HCT116 (cell line): ENCODE measurements at regions not wholly inside any gene's neighbourhood (a gene's known extent, or its start where the extent isn't known, plus 50 kb on each side); places are given as distances from the start of the nearest gene placed in this dataset.
"Not testable (repeated sequence)": the region's sequence is repeated elsewhere in the genome, so short reads cannot be mapped to it uniquely, and the experiment has no call there.

Experiments
- ATAC-seq: fragments of 200-7000 bp; cut with Tn5 transposase; 2 replicates; pipeline ENCODE4 v1.9.1; 2020; ENCODE audit warnings: mild to moderate bottlenecking, moderate library complexity
- BruUV-seq: library from RNA; stranded (reverse); fragments of 400-500 nt; replicated peaks from 2 replicates; lab custom pipeline; 2021; lab: Mats Ljungman, UMichigan
- CTCF ChIA-PET: fragments of 300-600 bp; sonication (Branson Sonifier 250); formaldehyde crosslinking; loops from one replicate; lab custom pipeline; 2021; ENCODE audit warnings: antibody characterized with exemption; lab: Charles Lee
- POLR2A ChIA-PET: fragments of 300-600, 350-600 bp; sonication (Branson Sonifier 250); formaldehyde crosslinking; loops from one replicate; lab custom pipeline; 2021; ENCODE audit warnings: antibody characterized with exemption; lab: Charles Lee
- RAD21 ChIA-PET, 2 experiments: fragments of 300-600 bp; sonication (Branson Sonifier 250); formaldehyde crosslinking; loops; one replicate each; lab custom pipeline; 2023; ENCODE audit warnings: low total read pairs in 2 of 2; ENCODE audit not compliant: uncharacterized antibody in 2 of 2, unreplicated experiment in 2 of 2, low non-redundant PET in 1 of 2; lab: Charles Lee
- DNase-seq: peaks from one replicate; pipeline ENCODE4 v3.0.0-alpha.2; 2010; ENCODE audit warnings: low read depth, low spot score
- H2AFZ ChIP-seq: fragments of 200-600 bp; shearing (Covaris generic), sonication (generic); 2 replicates; pipeline ENCODE4 v1.6.1; 2017; ENCODE audit warnings: low read depth, mixed run types, mixed read lengths, antibody characterized with exemption, low read length; ENCODE audit not compliant: poor library complexity, severe bottlenecking
- H3K27ac ChIP-seq: 2 replicates; pipeline ENCODE4 v1.5.1; 2012; ENCODE audit warnings: low read depth, low read length
- H3K27me3 ChIP-seq: fragments of 200-600 bp; sonication (generic); 2 replicates; pipeline ENCODE4 v1.6.1; 2016; ENCODE audit warnings: mixed run types, low read length, mixed read lengths; ENCODE audit not compliant: insufficient read depth
- H3K36me3 ChIP-seq, 2 experiments: fragments of 200-500 bp in 1 of 2; fragments of 200-600 bp in 1 of 2; sonication (Bioruptor generic) in 1 of 2; sonication (generic) in 1 of 2; 2 replicates each; pipeline versions ENCODE4 v1.5.1 to v1.6.1; 2014 to 2016; ENCODE audit warnings: low read length in 2 of 2, inconsistent platforms in 1 of 2, mixed read lengths in 1 of 2, mixed run types in 1 of 2; ENCODE audit not compliant: insufficient read depth in 2 of 2, control insufficient read depth in 1 of 2
- H3K4me1 ChIP-seq, 2 experiments: fragments of 200-600 bp in 1 of 2; sonication (generic) in 1 of 2; 2 replicates each; pipeline versions ENCODE4 v1.5.1 to v1.6.1; 2012 to 2017; ENCODE audit warnings: low read length in 2 of 2, inconsistent platforms in 1 of 2, mild to moderate bottlenecking in 1 of 2, mixed read lengths in 1 of 2, mixed run types in 1 of 2, moderate library complexity in 1 of 2; ENCODE audit not compliant: insufficient read depth in 2 of 2, control insufficient read depth in 1 of 2
- H3K4me2 ChIP-seq: fragments of 200-600 bp; sonication (generic); 2 replicates; pipeline ENCODE4 v1.6.1; 2017; ENCODE audit warnings: mixed run types, low read length, mixed read lengths
- H3K4me3 ChIP-seq, 2 experiments: fragments of 200-600 bp in 1 of 2; sonication (generic) in 1 of 2; replicated peaks in 1 of 2; 2 replicates each; pipeline ENCODE4 v1.5.1; 2011 to 2016; ENCODE audit warnings: low read length in 2 of 2, control low read depth in 1 of 2, low read depth in 1 of 2, mild to moderate bottlenecking in 1 of 2, mixed read lengths in 1 of 2, mixed run types in 1 of 2
- H3K79me2 ChIP-seq: fragments of 200-600 bp; sonication (generic); 2 replicates; pipeline ENCODE4 v1.6.1; 2017; ENCODE audit warnings: mild to moderate bottlenecking, mixed run types, low read length, moderate library complexity, mixed read lengths; ENCODE audit not compliant: insufficient read depth
- H3K9ac ChIP-seq: fragments of 200-600 bp; sonication (generic); 2 replicates; pipeline ENCODE4 v1.6.1; 2016; ENCODE audit warnings: low read length, mixed read lengths
- H3K9me2 ChIP-seq: fragments of 200-600 bp; sonication (generic), shearing (Covaris generic); 2 replicates; pipeline ENCODE4 v1.6.1; 2017; ENCODE audit warnings: mixed run types, mild to moderate bottlenecking, moderate library complexity; ENCODE audit not compliant: insufficient read depth
- H3K9me3 ChIP-seq, 2 experiments: fragments of 200-500 bp in 1 of 2; fragments of 200-600 bp in 1 of 2; sonication (Bioruptor generic) in 1 of 2; sonication (generic) in 1 of 2; 2 replicates each; pipeline ENCODE4 v1.6.1; 2014 to 2017; ENCODE audit warnings: low read length in 2 of 2, mixed read lengths in 2 of 2, inconsistent platforms in 1 of 2, low read depth in 1 of 2, mild to moderate bottlenecking in 1 of 2, mixed run types in 1 of 2, moderate library complexity in 1 of 2; ENCODE audit not compliant: control insufficient read depth in 1 of 2, insufficient read depth in 1 of 2
- H4K20me1 ChIP-seq: fragments of 200-600 bp; sonication (generic), shearing (Covaris generic); 2 replicates; pipeline ENCODE4 v1.6.1; 2017; ENCODE audit warnings: mixed run types, mild to moderate bottlenecking, moderate library complexity; ENCODE audit not compliant: insufficient read depth
- CBX3 ChIP-seq: IDR thresholded peaks from 2 replicates; pipeline ENCODE4 v1.6.1; 2012; ENCODE audit warnings: low read depth
- CEBPB ChIP-seq: IDR thresholded peaks from 2 replicates; pipeline ENCODE4 v1.6.1; 2012; ENCODE audit warnings: low read depth
- EZH2phosphoT487 ChIP-seq: fragments of 200-600 bp; IDR thresholded peaks from 2 replicates; pipeline ENCODE4 v1.6.1; 2018; ENCODE audit warnings: antibody characterized with exemption, borderline replicate concordance
- POLR2AphosphoS5 ChIP-seq: IDR thresholded peaks from 2 replicates; pipeline ENCODE4 v1.6.1; 2011; ENCODE audit warnings: mild to moderate bottlenecking, low read depth, low read length, moderate library complexity
- RAD21 ChIP-seq: IDR thresholded peaks from 2 replicates; pipeline ENCODE4 v1.6.1; 2012; ENCODE audit warnings: low read depth, mild to moderate bottlenecking
- SIN3A ChIP-seq: IDR thresholded peaks from 2 replicates; pipeline ENCODE4 v1.6.1; 2012; ENCODE audit warnings: low read depth
- SRF ChIP-seq: IDR thresholded peaks from 2 replicates; pipeline ENCODE4 v1.6.1; 2012; ENCODE audit warnings: low read depth
- YY1 ChIP-seq: IDR thresholded peaks from 2 replicates; pipeline ENCODE4 v1.6.1; 2011; ENCODE audit warnings: low read length, low read depth, moderate library complexity, mild to moderate bottlenecking; ENCODE audit not compliant: insufficient replicate concordance; ENCODE audit errors: extremely low read depth
- intact Hi-C: fragments of 100-400 bp; cut with micrococcal nuclease; formaldehyde crosslinking; loops from 2 replicates; pipeline ENCODE4 v1.10.0; 2022
- TF ChIP-seq, protein P1 (sequence below): IDR thresholded peaks from 2 replicates; pipeline ENCODE4 v1.6.1; 2012
- TF ChIP-seq, protein P2 (sequence below): IDR thresholded peaks from 2 replicates; pipeline ENCODE4 v1.6.1; 2011; ENCODE audit warnings: mild to moderate bottlenecking, low read length, moderate library complexity; ENCODE audit not compliant: insufficient replicate concordance; ENCODE audit errors: extremely low read depth

DNA sequence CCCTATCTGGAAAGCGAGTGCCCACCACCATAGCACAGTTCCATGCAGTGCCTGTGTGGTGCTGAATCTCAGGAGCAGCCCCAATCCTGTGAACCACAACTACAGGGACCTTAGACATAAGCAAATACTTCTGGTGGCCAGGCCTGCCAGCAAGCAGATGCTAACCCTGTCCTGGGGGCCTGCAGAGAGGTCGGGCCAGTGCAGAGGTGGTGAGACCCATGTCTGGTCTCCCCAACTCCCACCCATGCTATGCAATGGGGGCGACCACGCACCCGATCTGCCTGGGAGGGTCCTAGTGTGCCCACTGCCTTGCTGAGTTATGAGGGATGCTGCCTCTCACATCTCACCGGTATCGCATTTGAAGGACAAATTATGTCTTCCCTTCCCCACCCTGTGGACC lies 151.6 kb upstream of the ZNF337 start:
- no peaks in the 10 kb centered on the region for H4K20me1 ChIP-seq
- ATAC-seq (no peak), DNase-seq (no peak)
- intact Hi-C loops = no loop called here
- RAD21 ChIA-PET = no interaction called here
- no peaks in the 10 kb centered on the region for H3K9me2 ChIP-seq
- no peaks in the 10 kb centered on the region for H3K36me3 ChIP-seq
- POLR2A ChIA-PET = no interaction called here
- no peaks in the 10 kb centered on the region for H3K27me3 ChIP-seq
- H3K4me1 ChIP-seq = no peaks in the 10 kb centered on the region
- H3K79me2 ChIP-seq = no peaks in the 10 kb centered on the region
- BruUV-seq = no TSS peak
- H3K4me3 ChIP-seq = no peak overlapping the region
- TF ChIP-seq SIN3A (no peak), SRF (no peak), YY1 (no peak), POLR2AphosphoS5 (no peak), CBX3 (no peak), EZH2phosphoT487 (no peak), RAD21 (no peak), CEBPB (no peak)
- TF ChIP-seq, protein P1, sequence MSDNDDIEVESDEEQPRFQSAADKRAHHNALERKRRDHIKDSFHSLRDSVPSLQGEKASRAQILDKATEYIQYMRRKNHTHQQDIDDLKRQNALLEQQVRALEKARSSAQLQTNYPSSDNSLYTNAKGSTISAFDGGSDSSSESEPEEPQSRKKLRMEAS = no peak
- TF ChIP-seq, protein P2, sequence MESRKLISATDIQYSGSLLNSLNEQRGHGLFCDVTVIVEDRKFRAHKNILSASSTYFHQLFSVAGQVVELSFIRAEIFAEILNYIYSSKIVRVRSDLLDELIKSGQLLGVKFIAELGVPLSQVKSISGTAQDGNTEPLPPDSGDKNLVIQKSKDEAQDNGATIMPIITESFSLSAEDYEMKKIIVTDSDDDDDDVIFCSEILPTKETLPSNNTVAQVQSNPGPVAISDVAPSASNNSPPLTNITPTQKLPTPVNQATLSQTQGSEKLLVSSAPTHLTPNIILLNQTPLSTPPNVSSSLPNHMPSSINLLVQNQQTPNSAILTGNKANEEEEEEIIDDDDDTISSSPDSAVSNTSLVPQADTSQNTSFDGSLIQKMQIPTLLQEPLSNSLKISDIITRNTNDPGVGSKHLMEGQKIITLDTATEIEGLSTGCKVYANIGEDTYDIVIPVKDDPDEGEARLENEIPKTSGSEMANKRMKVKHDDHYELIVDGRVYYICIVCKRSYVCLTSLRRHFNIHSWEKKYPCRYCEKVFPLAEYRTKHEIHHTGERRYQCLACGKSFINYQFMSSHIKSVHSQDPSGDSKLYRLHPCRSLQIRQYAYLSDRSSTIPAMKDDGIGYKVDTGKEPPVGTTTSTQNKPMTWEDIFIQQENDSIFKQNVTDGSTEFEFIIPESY = no peak
- H3K9ac ChIP-seq = no peak overlapping the region
- no peak overlapping the region for H2AFZ ChIP-seq
- no peaks in the 10 kb centered on the region for H3K9me3 ChIP-seq
- H3K4me2 ChIP-seq = no peak overlapping the region
- H3K27ac ChIP-seq = no peak overlapping the region
- CTCF ChIA-PET = no interaction called here

DNA sequence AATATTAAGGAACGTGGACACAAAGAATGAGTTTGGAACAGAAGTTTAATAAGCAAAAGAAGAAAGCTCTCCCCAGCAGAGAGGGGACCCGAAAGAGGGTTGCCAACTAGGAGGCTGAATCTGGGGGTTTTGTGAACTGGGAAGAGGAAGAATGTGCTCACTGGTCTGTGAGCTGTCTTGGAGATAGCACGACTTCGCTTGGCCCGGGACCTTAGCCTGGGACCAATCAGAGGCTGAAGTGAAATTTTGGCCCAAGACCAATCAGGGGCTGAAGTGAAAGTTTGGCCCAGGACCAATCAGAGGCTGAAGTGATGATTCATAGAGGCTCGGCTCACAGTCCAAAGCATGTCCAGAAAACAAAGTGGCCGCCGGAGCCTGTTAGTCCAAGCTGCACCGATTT lies 148.0 kb upstream of the ZNF337 start:
- H3K9me3 ChIP-seq, H3K36me3 ChIP-seq, BruUV-seq, CTCF ChIA-PET, H2AFZ ChIP-seq, H3K9ac ChIP-seq, H3K4me2 ChIP-seq, H3K27me3 ChIP-seq, H3K79me2 ChIP-seq, H3K9me2 ChIP-seq, H3K27ac ChIP-seq, RAD21 ChIA-PET, H3K4me3 ChIP-seq, DNase-seq, H3K4me1 ChIP-seq, intact Hi-C loops, H4K20me1 ChIP-seq: not testable (repeated sequence)
- ATAC-seq = peak; percentile 54; the same call in 1 of the 2 replicates
- POLR2A ChIA-PET = interaction anchor here (0.6 kb wide), 1 partner anchor 96 kb away, joined by 3 read pairs; no protein-coding TSS in a partner anchor

DNA sequence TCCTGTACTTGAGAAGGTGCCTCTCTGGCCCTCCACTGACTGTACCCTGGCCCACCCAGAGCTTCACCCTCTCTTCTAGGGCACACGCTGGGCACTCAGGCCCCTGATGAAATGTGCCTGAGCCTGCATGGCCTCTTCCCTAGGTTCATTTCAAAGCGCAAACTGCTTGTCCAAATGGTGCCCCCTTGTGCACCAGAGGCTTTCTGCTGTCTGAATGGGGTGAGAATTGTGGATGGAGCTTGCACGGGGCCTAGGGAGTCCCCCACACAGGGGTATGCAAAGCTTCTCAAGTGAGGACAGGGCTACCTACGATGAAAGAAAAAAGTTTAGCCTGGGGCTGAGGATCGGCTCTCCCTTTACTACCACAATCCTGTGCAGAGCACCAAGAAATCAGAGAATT lies 116.9 kb upstream of the ZNF337 start:
- not testable (repeated sequence) for BruUV-seq, H3K9ac ChIP-seq, H3K4me3 ChIP-seq

More for the DNA sequence above, 116.9 kb upstream of the ZNF337 start:
- CTCF ChIA-PET, H3K9me2 ChIP-seq, DNase-seq, H3K4me2 ChIP-seq, H3K9me3 ChIP-seq, H3K27me3 ChIP-seq, H3K4me1 ChIP-seq, RAD21 ChIA-PET, H2AFZ ChIP-seq, H3K36me3 ChIP-seq, H3K27ac ChIP-seq, ATAC-seq, H3K79me2 ChIP-seq, intact Hi-C loops, H4K20me1 ChIP-seq, POLR2A ChIA-PET: not testable (repeated sequence)
